ENCODE measurements at regions not wholly inside any gene's neighbourhood (a gene's known extent, or its start where the extent isn't known, plus 50 kb on each side); places are given as distances from the start of the nearest gene placed in this dataset.
A peak's percentile ranks its signal among the peaks of the same experiment; 100 is the strongest.

GRCh38 chr6:91590191-91590590 is 1003.3 kb upstream of the MAP3K7 start:
- Histone ChIP-seq H3K9ac (ENCODE audit: low read length) (no peak overlapping the region), H3K27me3 (ENCODE audit: low read length) (no peaks in the 10 kb centered on the region), H3F3A (ENCODE audit: low read length, unreplicated experiment) (no peaks in the 10 kb centered on the region), H3K4me2 (ENCODE audit: low read length) (no peak overlapping the region), H3K79me2 (ENCODE audit: low read length) (no peaks in the 10 kb centered on the region), H2AFZ (ENCODE audit: low read length) (no peak overlapping the region), H3K4me3 (ENCODE audit: low read length) (no peak overlapping the region), H3K36me3 (ENCODE audit: low read depth, low read length) (no peaks in the 10 kb centered on the region), H3K9me3 (ENCODE audit: low read length) (no peaks in the 10 kb centered on the region), H3K27ac (ENCODE audit: low read length) (no peak overlapping the region), H4K20me1 (ENCODE audit: low read length) (no peaks in the 10 kb centered on the region), H3K9me2 (replicated peaks; ENCODE audit: low read length) (no peaks in the 10 kb centered on the region), H3K4me1 (ENCODE audit: insufficient read depth, low read length) (no peaks in the 10 kb centered on the region)
- intact Hi-C loops (cut with micrococcal nuclease): no loop called here
- TF ChIP-seq EZH2phosphoT487 (IDR thresholded peaks at IDR 0.05; ENCODE audit: borderline replicate concordance, low read length) (no peak), EZH2 (IDR thresholded peaks at IDR 0.05; ENCODE audit: low read length, unreplicated experiment) (no peak), CTCF (conservative IDR thresholded peaks at IDR 0.05; ENCODE audit: low read depth, low read length) (no peak)
- no TSS peak for BruUV-seq (replicated peaks)
- DNase-seq (no peak), ATAC-seq (no peak)
- CTCF ChIA-PET: no interaction called here
- POLR2A ChIA-PET (ENCODE audit: unreplicated experiment): no interaction called here

- Histone ChIP-seq H3K27me3 (ENCODE audit: low read length) (no peaks in the 10 kb centered on the region), H3K9me2 (replicated peaks; ENCODE audit: low read length) (no peaks in the 10 kb centered on the region), H3K4me1 (ENCODE audit: insufficient read depth, low read length) (no peaks in the 10 kb centered on the region), H3K4me2 (ENCODE audit: low read length) (no peak overlapping the region), H3K27ac (ENCODE audit: low read length) (no peak overlapping the region), H3K36me3 (ENCODE audit: low read depth, low read length) (no peaks in the 10 kb centered on the region), H3K9ac (ENCODE audit: low read length) (no peak overlapping the region), H2AFZ (ENCODE audit: low read length) (no peak overlapping the region), H3F3A (ENCODE audit: low read length, unreplicated experiment) (no peaks in the 10 kb centered on the region), H3K79me2 (ENCODE audit: low read length) (no peaks in the 10 kb centered on the region), H3K4me3 (ENCODE audit: low read length) (no peak overlapping the region), H3K9me3 (ENCODE audit: low read length) (no peaks in the 10 kb centered on the region), H4K20me1 (ENCODE audit: low read length) (no peaks in the 10 kb centered on the region)
- ATAC-seq: peak; percentile 75
- intact Hi-C loops (cut with micrococcal nuclease): no loop called here
- POLR2A ChIA-PET (ENCODE audit: unreplicated experiment): interaction anchor here (0.7 kb wide), 1 partner anchor 61 kb away, joined by 3 read pairs; no protein-coding TSS in a partner anchor
- TF ChIP-seq CTCF (conservative IDR thresholded peaks at IDR 0.05; ENCODE audit: low read depth, low read length) (no peak), EZH2 (IDR thresholded peaks at IDR 0.05; ENCODE audit: low read length, unreplicated experiment) (no peak), EZH2phosphoT487 (IDR thresholded peaks at IDR 0.05; ENCODE audit: borderline replicate concordance, low read length) (no peak)
- peak; percentile 4 for DNase-seq
- CTCF ChIA-PET: no interaction called here
- BruUV-seq (replicated peaks): no TSS peak
These were observed 993.8 kb upstream of the MAP3K7 start for GRCh38 chr6:91580635-91581034.

- no peaks in the 10 kb centered on the region for H3K27me3 ChIP-seq (ENCODE audit: low read length)
- no peak overlapping the region for H2AFZ ChIP-seq (ENCODE audit: low read length)
- ATAC-seq (no peak), DNase-seq (peak; percentile 21)
- intact Hi-C loops (cut with micrococcal nuclease): loop anchor here (10.0 kb wide), 1 partner anchor 140 kb away; no protein-coding TSS in a partner anchor
- no peak overlapping the region for H3K4me2 ChIP-seq (ENCODE audit: low read length)
- no peak overlapping the region for H3K4me3 ChIP-seq (ENCODE audit: low read length)
- H4K20me1 ChIP-seq (ENCODE audit: low read length): no peaks in the 10 kb centered on the region
- no peak overlapping the region for H3K27ac ChIP-seq (ENCODE audit: low read length)
- CTCF ChIA-PET: no interaction called here
- TF ChIP-seq CTCF (conservative IDR thresholded peaks at IDR 0.05; ENCODE audit: low read depth, low read length) (no peak), EZH2phosphoT487 (IDR thresholded peaks at IDR 0.05; ENCODE audit: borderline replicate concordance, low read length) (no peak)
- H3K9ac ChIP-seq (ENCODE audit: low read length): no peak overlapping the region
- H3K9me2 ChIP-seq (replicated peaks; ENCODE audit: low read length): no peaks in the 10 kb centered on the region
- no peaks in the 10 kb centered on the region for H3K36me3 ChIP-seq (ENCODE audit: low read depth, low read length)
- POLR2A ChIA-PET (ENCODE audit: unreplicated experiment): interaction anchor here (0.6 kb wide), 1 partner anchor 41 kb away, joined by 3 read pairs; no protein-coding TSS in a partner anchor
- no peaks in the 10 kb centered on the region for H3K9me3 ChIP-seq (ENCODE audit: low read length)
- H3K79me2 ChIP-seq (ENCODE audit: low read length): no peaks in the 10 kb centered on the region
- no TSS peak for BruUV-seq (replicated peaks)
- H3F3A ChIP-seq (ENCODE audit: low read length, unreplicated experiment): no peaks in the 10 kb centered on the region
- H3K4me1 ChIP-seq (ENCODE audit: insufficient read depth, low read length): no peaks in the 10 kb centered on the region
These were observed 988.2 kb upstream of the MAP3K7 start for GRCh38 chr6:91575032-91575431.

All from PC-3 (cell line).